Neural cell (in vitro differentiated cells): ENCODE measurements at regions not wholly inside any gene's neighbourhood (a gene's known extent, or its start where the extent isn't known, plus 50 kb on each side); places are given as distances from the start of the nearest gene placed in this dataset.

Experiments
- POLR2AphosphoS5 ChIP-seq: IDR thresholded peaks from 2 replicates; pipeline ENCODE4 v1.6.1; 2012
- TF ChIP-seq, protein P1 (sequence below): fragments of 450-650 bp; IDR thresholded peaks from 2 replicates; pipeline ENCODE4 v1.5.1; 2014; ENCODE audit warnings: antibody characterized with exemption, mild to moderate bottlenecking, moderate library complexity; ENCODE audit not compliant: poor library complexity, severe bottlenecking
- TF ChIP-seq, protein P2 (sequence below): IDR thresholded peaks from 2 replicates; pipeline ENCODE4 v1.6.1; 2012; ENCODE audit warnings: borderline replicate concordance

DNA sequence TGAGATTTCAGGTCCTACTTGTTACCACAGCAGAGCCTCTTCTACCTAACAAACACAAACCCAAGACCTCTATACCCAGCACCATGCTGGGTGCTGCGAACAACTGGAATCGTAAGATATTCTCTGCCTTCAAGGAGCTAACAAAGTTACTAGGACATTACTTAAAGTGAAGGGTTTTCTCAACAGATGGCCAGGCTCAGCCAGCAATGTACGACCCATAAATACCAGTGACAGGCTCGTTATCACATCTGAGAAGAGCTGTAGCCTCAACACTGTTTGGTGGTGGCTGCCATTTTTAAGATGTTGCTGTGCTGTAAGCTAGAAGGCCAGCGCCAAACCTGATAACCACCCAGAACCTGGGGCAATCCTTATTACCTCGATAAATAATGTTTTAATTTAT lies 406.5 kb downstream of the KIF16B start:
- TF ChIP-seq, protein P1, sequence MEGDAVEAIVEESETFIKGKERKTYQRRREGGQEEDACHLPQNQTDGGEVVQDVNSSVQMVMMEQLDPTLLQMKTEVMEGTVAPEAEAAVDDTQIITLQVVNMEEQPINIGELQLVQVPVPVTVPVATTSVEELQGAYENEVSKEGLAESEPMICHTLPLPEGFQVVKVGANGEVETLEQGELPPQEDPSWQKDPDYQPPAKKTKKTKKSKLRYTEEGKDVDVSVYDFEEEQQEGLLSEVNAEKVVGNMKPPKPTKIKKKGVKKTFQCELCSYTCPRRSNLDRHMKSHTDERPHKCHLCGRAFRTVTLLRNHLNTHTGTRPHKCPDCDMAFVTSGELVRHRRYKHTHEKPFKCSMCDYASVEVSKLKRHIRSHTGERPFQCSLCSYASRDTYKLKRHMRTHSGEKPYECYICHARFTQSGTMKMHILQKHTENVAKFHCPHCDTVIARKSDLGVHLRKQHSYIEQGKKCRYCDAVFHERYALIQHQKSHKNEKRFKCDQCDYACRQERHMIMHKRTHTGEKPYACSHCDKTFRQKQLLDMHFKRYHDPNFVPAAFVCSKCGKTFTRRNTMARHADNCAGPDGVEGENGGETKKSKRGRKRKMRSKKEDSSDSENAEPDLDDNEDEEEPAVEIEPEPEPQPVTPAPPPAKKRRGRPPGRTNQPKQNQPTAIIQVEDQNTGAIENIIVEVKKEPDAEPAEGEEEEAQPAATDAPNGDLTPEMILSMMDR, result no peak
- TF ChIP-seq, protein P2, sequence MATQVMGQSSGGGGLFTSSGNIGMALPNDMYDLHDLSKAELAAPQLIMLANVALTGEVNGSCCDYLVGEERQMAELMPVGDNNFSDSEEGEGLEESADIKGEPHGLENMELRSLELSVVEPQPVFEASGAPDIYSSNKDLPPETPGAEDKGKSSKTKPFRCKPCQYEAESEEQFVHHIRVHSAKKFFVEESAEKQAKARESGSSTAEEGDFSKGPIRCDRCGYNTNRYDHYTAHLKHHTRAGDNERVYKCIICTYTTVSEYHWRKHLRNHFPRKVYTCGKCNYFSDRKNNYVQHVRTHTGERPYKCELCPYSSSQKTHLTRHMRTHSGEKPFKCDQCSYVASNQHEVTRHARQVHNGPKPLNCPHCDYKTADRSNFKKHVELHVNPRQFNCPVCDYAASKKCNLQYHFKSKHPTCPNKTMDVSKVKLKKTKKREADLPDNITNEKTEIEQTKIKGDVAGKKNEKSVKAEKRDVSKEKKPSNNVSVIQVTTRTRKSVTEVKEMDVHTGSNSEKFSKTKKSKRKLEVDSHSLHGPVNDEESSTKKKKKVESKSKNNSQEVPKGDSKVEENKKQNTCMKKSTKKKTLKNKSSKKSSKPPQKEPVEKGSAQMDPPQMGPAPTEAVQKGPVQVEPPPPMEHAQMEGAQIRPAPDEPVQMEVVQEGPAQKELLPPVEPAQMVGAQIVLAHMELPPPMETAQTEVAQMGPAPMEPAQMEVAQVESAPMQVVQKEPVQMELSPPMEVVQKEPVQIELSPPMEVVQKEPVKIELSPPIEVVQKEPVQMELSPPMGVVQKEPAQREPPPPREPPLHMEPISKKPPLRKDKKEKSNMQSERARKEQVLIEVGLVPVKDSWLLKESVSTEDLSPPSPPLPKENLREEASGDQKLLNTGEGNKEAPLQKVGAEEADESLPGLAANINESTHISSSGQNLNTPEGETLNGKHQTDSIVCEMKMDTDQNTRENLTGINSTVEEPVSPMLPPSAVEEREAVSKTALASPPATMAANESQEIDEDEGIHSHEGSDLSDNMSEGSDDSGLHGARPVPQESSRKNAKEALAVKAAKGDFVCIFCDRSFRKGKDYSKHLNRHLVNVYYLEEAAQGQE, result no peak
- TF ChIP-seq POLR2AphosphoS5, result no peak
